ENCODE measurements at regions not wholly inside any gene's neighbourhood (a gene's known extent, or its start where the extent isn't known, plus 50 kb on each side); places are given as distances from the start of the nearest gene placed in this dataset.
"Not testable (repeated sequence)": the region's sequence is repeated elsewhere in the genome, so short reads cannot be mapped to it uniquely, and the experiment has no call there.

DNA sequence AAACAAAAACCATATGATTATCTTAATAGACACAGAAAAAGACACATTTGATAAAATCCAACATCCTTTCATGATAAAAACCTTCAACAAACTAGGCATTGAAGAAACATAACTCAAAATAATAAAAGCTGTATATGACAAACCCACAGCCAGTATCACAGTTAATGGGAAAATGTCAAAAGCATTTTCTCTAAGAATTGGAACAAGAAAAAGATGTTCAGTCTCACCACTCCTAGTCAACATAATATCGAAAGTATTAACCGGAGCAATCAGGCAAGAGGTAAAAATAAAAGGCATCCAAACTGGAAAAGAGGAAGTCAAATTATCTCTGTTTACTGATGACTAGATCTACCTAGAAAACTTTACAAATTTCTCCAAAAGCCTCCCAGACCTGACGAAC lies 684.2 kb upstream of the SPRY2 start:
- DNase-seq (ENCODE audit: low spot score), result no peak

DNA sequence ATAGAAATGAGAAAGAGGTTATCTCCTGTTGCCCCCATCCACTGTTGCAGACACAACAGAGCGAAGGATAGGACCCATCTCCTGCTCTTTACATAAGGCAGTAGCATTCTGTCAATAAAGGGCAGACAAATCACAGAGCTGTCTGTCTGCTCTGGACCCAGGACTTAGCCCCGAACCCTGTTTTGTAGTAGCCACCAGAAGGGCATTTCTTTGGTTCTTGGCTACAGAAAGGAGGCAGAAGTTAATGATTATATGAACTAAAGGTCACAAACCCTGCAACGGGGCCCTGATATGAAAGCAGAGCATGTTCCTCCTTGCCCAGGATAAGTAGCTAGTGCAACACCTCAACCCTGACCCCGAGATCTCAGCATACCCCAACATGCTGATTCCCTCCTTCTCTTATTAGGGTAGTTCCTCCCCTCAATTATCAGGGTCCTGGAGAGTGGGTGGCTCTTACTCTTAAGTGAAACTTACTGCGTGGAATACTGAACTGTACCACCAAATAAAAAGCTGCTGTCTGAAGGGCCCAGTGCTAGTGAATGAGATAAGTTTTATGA lies 680.4 kb upstream of the SPRY2 start:
- DNase-seq (ENCODE audit: low spot score), result no peak

DNA sequence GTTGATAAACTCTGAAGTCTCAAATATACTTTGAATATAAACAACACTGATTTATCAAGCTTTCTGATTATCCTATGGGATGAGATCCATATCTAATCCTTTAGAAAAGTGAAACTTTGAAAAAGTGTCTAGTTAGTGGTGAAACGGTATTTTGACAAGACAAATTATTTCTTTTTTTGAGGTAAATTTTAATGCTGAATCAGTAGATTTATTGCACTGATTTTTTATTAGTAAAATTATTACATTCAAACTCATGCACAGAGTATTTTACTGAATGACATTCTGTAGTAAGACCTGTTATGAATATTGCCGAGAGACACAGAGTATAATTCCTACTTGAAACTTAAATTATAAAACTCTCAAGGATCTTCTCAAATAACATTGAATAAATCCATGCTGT lies 679.1 kb upstream of the SPRY2 start:
- no peak for DNase-seq (ENCODE audit: low spot score)

- DNase-seq (ENCODE audit: low spot score), result no peak
Observed at GRCh38 chr13:81018936-81019335, 678.0 kb upstream of the SPRY2 start.

DNA sequence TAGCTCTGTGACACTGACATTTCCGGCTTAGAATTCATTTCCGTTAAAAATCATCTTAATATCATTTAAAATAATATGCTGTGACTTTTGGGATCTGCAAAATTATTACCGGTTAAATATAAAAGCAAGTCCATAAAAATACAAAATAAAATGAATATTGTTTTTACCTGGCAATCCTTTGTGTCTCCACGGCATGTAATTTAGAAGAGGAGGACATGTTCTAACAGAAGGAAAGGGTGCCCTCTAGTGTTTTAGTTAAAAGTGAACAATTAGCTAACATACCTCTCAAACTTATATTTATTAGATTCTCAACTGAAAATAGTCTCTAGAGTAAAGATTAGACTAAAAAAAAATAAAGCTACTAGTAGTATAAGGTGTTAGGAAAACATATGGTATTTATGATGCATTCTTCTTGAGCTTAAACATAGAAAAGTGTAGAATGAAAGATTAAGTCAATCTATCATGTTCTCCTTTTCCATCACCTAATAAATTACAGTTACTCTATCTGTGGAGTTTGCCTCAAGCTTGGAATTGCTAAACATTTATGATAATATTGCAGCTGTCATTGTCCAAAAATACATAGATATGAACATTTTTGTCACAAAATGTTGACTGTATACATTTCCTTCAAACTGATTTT lies 676.7 kb upstream of the SPRY2 start:
- peak; percentile 89 for DNase-seq (ENCODE audit: low spot score)

- DNase-seq (ENCODE audit: low spot score), result no peak
Observed at GRCh38 chr13:81012031-81012430, 671.1 kb upstream of the SPRY2 start.

DNA sequence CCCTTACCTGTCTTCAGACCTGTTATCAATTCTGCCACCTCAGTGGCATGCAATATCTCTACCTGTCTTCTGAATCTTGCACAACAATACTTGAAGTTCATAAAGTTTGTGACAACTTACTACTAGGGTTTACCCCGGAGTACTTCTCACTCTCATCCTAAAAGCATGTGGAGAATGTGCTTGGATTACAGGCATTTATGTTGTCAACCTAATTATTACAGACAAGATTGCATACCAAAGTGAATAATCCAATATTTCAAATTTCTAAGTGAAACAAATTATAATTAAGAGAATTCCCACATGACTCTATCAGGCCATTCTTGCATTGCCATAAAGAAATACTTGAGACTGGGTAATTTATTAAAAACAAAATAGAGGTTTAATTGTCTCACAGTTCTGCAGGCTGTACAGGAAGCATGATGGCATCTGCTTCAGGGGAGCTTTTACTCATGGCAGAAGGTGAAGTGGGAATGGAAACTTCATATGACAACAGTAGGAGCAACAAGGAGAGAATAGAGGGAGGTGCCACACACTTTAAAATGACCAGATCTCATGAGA lies 661.0 kb upstream of the SPRY2 start:
- no peak for DNase-seq (ENCODE audit: low spot score)

- not testable (repeated sequence) for DNase-seq (ENCODE audit: low spot score)
Observed at GRCh38 chr13:80998603-80999002, 657.7 kb upstream of the SPRY2 start.

DNA sequence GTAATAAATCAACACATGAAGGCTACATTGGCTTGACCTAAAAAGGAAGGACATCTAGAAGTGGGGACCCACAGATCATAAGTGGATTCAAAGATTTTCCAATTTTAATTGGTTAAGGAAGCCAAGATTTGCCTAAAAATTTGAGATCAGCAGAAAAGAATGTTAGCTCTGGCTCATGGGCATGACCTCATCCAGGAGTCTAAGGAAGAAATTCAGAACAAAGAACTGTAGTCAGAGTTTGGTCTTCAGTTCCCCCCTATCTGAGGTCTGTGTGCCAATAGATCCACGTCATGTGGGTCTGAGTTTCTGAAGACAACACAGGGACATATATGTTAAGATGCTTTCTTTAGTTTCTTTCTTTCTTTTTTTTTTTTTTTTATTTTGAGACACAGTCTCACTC lies 648.8 kb upstream of the SPRY2 start:
- no peak for DNase-seq (ENCODE audit: low spot score)

DNA sequence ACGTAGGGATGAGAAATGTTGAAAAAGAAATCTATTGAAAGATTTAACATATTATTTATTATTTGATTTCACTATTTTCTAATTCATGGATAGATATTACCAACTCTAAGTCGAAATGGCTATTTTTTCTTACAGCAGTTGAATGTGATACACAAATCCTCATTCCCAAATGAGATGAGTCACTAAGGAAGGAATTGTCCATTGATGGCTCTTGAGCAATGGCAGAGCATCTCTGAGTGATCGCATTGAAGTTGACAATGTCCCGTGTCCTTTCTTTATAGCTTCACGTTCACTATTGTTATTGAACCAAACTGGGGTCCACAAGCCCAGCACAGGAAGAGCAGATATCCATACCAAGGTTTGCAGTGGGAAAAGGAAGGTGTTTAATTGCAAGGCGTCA lies 648.3 kb upstream of the SPRY2 start:
- peak; percentile 30 for DNase-seq (ENCODE audit: low spot score)

- peak; percentile 72 for DNase-seq (ENCODE audit: low spot score)
Observed at GRCh38 chr13:80988391-80989151, 647.6 kb upstream of the SPRY2 start.

GRCh38 chr13:80979035-80979641 lies 638.2 kb upstream of the SPRY2 start:
- peak; percentile 86 for DNase-seq (ENCODE audit: low spot score)

- no peak for DNase-seq (ENCODE audit: low spot score)
Observed at GRCh38 chr13:80977168-80977567, 636.2 kb upstream of the SPRY2 start.

DNA sequence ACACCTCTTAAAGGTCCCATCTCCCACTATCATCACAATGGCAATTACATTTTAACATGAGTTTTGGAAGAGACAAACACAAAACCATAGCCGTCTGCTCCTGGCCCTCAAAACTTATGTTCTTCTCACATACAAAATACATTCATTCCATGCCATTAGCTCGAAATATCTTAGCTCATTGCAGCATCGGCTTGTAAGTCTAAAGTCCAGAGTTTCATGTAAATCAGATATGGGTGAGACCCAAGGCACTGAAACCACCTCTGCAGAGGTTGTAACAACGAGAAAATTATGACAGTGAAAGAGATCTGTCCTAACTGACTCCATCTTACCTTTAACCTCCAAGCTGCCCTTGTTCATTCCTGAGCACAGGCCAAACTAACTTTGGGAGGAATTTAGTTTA lies 635.0 kb upstream of the SPRY2 start:
- no peak for DNase-seq (ENCODE audit: low spot score)

GRCh38 chr13:80973721-80974120 lies 632.8 kb upstream of the SPRY2 start:
- no peak for DNase-seq (ENCODE audit: low spot score)

GRCh38 chr13:80972857-80973478 lies 632.0 kb upstream of the SPRY2 start:
- DNase-seq (ENCODE audit: low spot score), result no peak

DNA sequence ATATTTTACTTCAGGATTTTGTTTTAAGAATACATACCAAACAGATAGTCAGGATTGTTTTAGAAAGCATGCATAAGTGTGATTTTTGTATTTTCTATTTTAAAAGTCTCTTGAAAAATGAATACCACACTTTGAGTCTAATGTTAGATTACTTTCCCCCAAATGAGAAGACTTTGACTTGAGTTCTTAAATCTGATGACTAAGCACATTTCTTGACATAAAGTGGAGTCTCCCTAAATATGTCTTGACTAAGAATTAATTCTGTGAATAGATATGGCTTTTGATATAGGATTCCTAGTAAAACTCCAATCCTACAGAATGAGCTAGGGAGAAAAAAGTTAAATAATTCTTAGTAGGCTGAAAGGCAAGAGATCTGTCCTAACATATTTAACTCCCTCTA lies 624.2 kb upstream of the SPRY2 start:
- DNase-seq (ENCODE audit: low spot score), result no peak

DNA sequence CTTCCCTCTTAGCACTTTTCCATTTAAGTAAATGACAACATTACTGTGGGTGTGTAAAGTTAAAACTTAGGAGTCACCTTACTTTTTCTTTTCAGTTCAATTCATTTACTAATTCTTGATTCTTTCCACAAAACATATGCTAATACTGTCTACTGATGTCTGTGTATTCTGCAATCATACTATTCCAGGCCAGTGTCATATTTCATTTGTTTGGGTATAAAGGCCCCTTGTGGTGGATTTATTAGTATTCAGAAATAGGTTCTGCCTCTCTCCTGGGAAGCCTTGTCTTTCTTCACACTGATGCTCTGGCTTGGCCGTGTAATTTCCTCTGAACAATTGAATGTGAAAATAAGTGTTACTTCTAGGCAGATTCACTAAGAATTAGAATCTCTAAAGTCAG lies 621.9 kb upstream of the SPRY2 start:
- DNase-seq (ENCODE audit: low spot score), result no peak

GRCh38 chr13:80962173-80962572 lies 621.2 kb upstream of the SPRY2 start:
- DNase-seq (ENCODE audit: low spot score), result no peak

DNA sequence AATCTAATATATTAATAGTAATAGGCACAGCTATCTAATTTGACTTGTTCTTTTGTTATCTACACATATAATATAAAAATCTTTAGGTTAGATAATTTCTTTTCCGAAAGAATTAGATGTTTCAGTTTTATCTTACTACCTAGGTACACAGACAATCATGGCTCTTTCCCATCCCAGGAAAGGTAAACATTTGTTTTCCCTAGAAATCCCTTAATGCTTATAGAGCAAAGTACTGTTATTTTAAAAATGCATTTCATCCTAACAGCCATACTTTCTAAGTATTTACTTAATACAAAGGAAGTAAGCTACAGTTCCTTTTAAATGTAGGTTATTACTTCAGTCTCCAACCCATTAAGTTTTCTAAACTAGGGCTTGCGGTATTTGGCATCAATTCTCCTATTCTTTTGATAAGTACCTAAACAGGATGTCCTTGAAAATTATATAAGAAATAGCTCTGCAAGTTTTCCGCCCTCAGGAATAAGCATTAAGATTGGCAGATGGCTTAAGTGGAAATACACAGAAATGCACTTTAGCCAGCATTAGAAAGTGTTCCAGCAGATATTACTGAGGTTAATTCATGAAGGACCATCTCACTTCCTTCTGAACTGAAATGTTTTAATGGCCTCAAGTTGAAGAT lies 616.2 kb upstream of the SPRY2 start:
- no peak for DNase-seq (ENCODE audit: low spot score)

- DNase-seq (ENCODE audit: low spot score), result no peak
Observed at GRCh38 chr13:80955501-80955900, 614.6 kb upstream of the SPRY2 start.

- DNase-seq (ENCODE audit: low spot score), result no peak
Observed at GRCh38 chr13:80952158-80952557, 611.2 kb upstream of the SPRY2 start.
